ENCODE measurements at regions not wholly inside any gene's neighbourhood (a gene's known extent, or its start where the extent isn't known, plus 50 kb on each side); places are given as distances from the start of the nearest gene placed in this dataset.

GRCh38 chr13:83601539-83601938 lies 280.7 kb downstream of the SLITRK1 start:
- no peak for DNase-seq (ENCODE audit: low read depth, low spot score)

- no peak for DNase-seq (ENCODE audit: low read depth, low spot score)
Measured at GRCh38 chr13:83592095-83592494, 290.2 kb downstream of the SLITRK1 start.

GRCh38 chr13:83589814-83590213 lies 292.5 kb downstream of the SLITRK1 start:
- DNase-seq (ENCODE audit: low read depth, low spot score): no peak

GRCh38 chr13:83577183-83577582 lies 305.1 kb downstream of the SLITRK1 start:
- no peak for DNase-seq (ENCODE audit: low read depth, low spot score)

- no peak for DNase-seq (ENCODE audit: low read depth, low spot score)
Measured at GRCh38 chr13:83568019-83568418, 314.3 kb downstream of the SLITRK1 start.

- no peak for DNase-seq (ENCODE audit: low read depth, low spot score)
Measured at GRCh38 chr13:83563499-83563898, 318.8 kb downstream of the SLITRK1 start.

- DNase-seq (ENCODE audit: low read depth, low spot score): no peak
Measured at GRCh38 chr13:83557845-83558244, 324.4 kb downstream of the SLITRK1 start.

- DNase-seq (ENCODE audit: low read depth, low spot score): no peak
Measured at GRCh38 chr13:83549671-83550070, 332.6 kb downstream of the SLITRK1 start.

GRCh38 chr13:83547043-83547442 lies 335.2 kb downstream of the SLITRK1 start:
- no peak for DNase-seq (ENCODE audit: low read depth, low spot score)

- no peak for DNase-seq (ENCODE audit: low read depth, low spot score)
Measured at GRCh38 chr13:83546476-83546875, 335.8 kb downstream of the SLITRK1 start.

- DNase-seq (ENCODE audit: low read depth, low spot score): no peak
Measured at GRCh38 chr13:83538636-83539035, 343.6 kb downstream of the SLITRK1 start.

GRCh38 chr13:83536941-83537340 lies 345.3 kb downstream of the SLITRK1 start:
- DNase-seq (ENCODE audit: low read depth, low spot score): no peak

GRCh38 chr13:83536153-83536552 lies 346.1 kb downstream of the SLITRK1 start:
- DNase-seq (ENCODE audit: low read depth, low spot score): no peak

GRCh38 chr13:83532809-83533208 lies 349.5 kb downstream of the SLITRK1 start:
- DNase-seq (ENCODE audit: low read depth, low spot score): no peak

GRCh38 chr13:83531022-83531421 lies 351.3 kb downstream of the SLITRK1 start:
- no peak for DNase-seq (ENCODE audit: low read depth, low spot score)

- no peak for DNase-seq (ENCODE audit: low read depth, low spot score)
Measured at GRCh38 chr13:83516781-83517180, 365.5 kb downstream of the SLITRK1 start.

GRCh38 chr13:83515268-83516015 lies 366.8 kb downstream of the SLITRK1 start:
- DNase-seq (ENCODE audit: low read depth, low spot score): no peak

GRCh38 chr13:83508771-83509301 lies 373.4 kb downstream of the SLITRK1 start:
- DNase-seq (ENCODE audit: low read depth, low spot score): no peak

- no peak for DNase-seq (ENCODE audit: low read depth, low spot score)
Measured at GRCh38 chr13:83503424-83503823, 378.9 kb downstream of the SLITRK1 start.

- DNase-seq (ENCODE audit: low read depth, low spot score): no peak
Measured at GRCh38 chr13:83499286-83499685, 383.0 kb downstream of the SLITRK1 start.

GRCh38 chr13:83498481-83499190 lies 383.6 kb downstream of the SLITRK1 start:
- DNase-seq (ENCODE audit: low read depth, low spot score): no peak

GRCh38 chr13:83498045-83498444 lies 384.2 kb downstream of the SLITRK1 start:
- no peak for DNase-seq (ENCODE audit: low read depth, low spot score)

- DNase-seq (ENCODE audit: low read depth, low spot score): no peak
Measured at GRCh38 chr13:83496501-83496900, 385.8 kb downstream of the SLITRK1 start.
